Erythroblast (primary cell): ENCODE measurements at regions not wholly inside any gene's neighbourhood (a gene's known extent, or its start where the extent isn't known, plus 50 kb on each side); places are given as distances from the start of the nearest gene placed in this dataset.

Experiments
- GATA1 ChIP-seq: IDR thresholded peaks from 2 replicates; pipeline ENCODE4 v1.6.1; 2011; ENCODE audit warnings: low read depth, mild to moderate bottlenecking, control low read depth, low read length, moderate library complexity
- POLR2A ChIP-seq: IDR thresholded peaks from 2 replicates; pipeline ENCODE4 v1.6.1; 2011; ENCODE audit warnings: mild to moderate bottlenecking, low read length

- TF ChIP-seq POLR2A (no peak), GATA1 (no peak)
These were observed 57.7 kb downstream of the SHANK2 start for GRCh38 chr11:71194710-71195109.
